NCI-H748 (cell line): ENCODE measurements at regions not wholly inside any gene's neighbourhood (a gene's known extent, or its start where the extent isn't known, plus 50 kb on each side); places are given as distances from the start of the nearest gene placed in this dataset.
"Not testable (repeated sequence)": the region's sequence is repeated elsewhere in the genome, so short reads cannot be mapped to it uniquely, and the experiment has no call there.

Experiments
- DNase-seq: peaks from one replicate; lab custom pipeline; 2025; ENCODE audit not compliant: unreplicated experiment; lab: John Stamatoyannopoulos, UW

DNA sequence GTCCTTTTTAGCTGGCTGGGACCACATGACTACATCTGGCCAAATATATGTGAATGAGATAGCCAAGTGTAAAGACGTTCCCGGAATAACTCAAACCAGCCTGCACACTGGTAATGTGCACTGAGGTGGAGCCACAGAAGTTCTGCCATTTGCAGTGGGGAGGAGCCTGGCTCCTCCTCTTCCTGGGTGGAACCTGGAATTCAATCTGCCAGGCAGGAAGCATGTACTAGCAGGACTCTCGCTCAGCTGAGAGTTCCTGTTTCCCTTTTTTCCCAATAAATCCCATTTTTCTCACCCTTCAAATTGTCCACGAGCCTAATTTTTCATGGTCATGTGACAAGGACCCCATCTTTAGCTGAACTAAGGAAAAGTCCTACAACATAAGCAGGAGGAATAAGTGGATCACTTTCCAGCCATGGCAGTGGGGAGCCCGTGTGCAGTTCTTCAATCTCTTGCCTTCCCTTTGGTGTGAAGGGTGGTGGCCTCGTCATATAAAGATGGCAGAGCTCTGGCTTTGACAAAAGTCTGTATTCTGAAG lies 183.2 kb downstream of the UXS1 start:
- DNase-seq: no peak

DNA sequence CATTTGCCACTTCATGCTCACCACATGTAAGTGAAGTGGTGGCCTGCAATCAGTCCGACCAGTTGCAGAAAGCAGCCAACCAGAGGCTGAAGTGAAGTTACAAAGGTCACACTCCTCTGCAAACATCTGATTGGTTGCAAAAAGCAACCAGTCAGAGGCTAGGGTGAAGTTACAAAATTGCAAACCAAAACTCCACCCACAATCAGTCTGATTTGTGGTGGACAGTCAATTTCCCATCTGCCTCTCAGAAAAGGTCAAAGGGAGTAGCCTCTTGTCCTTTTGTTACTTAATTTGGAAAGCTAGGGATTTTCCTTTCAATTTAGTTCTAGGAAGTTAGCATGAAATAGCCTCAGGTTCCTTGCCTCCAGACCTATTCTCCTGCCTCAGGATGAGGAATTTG lies 185.0 kb downstream of the UXS1 start:
- no peak for DNase-seq

DNA sequence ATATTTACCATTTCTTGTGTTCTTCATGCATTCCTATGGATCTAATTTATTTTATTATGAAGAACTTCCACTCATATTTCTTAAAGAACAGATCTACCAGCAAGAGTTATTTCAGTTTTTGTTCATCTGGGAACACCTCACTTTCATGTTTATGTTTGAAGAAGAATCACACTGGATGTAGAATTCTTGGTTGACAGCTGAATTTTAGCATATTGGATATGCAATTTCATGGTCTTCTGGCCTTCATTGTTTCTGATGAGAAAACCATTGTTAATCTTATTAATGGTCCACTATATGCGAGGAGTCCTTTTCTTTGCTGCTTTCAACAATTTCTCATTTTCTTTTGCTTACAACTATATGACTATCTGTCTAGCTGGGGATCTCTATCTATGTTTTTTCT lies 189.2 kb downstream of the UXS1 start:
- no peak for DNase-seq

DNA sequence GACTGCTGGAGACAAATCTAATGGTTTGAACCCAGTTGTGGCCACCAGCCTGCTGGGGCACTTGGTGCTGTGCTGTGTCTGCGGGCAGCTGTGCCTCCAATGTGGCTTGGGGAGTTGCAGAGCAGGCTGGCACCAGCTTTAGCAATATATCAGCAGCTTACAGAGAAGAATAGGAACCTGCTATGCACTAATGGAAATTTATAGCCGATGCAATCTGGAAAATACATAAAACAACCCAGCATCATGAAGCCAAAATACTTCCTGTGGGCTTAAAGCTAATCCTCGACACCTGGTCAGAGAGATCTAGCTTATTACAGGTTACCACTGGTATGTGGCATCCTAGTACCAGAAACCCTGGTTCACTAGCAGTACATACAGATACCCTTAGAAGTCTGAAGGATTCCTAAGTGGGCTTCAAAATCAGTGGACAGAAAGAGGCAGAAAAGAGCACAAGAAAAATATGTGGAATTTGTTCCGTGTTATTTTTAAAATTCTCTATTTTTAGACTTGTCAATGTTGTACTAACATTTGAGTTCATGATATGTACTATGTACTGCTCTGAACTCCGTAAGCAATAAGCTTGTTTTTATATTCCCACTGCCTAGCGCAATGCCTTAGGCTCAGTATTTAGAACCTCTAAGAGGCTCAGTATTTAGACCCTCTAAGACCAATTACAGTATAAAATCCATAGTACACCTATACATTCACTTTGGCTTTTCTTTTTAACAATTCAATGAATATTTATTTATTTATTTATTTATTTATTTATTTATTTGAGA lies 194.7 kb downstream of the UXS1 start:
- DNase-seq: no peak

DNA sequence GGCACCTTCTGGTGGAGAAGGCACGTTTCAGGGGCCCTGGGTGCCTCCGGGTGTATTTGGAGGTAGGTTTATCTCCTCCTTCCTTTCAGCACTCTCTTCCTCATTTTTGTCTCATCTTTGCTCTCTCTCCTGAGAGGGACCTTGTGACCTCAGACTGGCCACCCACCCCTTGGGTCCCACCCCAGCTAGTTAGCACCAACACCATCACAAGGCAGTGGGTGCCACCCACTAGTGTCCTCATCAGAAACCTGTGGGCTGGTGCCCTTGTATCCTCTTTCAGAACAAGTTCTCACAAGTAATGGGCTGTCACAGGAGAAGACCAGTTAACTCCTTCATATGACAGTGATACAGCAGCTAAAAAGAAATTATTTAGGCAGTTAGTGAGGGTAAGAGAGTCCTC lies 196.4 kb downstream of the UXS1 start:
- DNase-seq: no peak

DNA sequence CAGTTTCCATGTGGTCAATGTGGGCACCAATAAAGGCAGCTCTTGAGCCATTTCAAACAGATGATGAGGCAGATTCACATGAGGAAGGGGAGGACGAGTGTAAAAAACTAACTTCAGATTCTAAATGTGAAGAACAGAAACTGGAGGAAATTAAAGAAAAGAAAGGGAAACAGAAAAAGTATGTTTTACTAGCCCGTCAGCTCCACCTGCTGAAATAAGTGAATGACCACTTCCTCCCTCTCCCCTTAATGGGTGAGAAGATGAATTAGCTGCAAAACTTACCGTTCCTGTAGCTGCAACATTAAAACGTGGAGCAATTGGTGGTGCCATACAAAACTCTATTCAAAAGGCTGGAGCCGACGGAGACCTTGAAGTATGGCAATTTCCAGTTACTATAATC lies 203.5 kb downstream of the UXS1 start:
- DNase-seq: peak; percentile 28

DNA sequence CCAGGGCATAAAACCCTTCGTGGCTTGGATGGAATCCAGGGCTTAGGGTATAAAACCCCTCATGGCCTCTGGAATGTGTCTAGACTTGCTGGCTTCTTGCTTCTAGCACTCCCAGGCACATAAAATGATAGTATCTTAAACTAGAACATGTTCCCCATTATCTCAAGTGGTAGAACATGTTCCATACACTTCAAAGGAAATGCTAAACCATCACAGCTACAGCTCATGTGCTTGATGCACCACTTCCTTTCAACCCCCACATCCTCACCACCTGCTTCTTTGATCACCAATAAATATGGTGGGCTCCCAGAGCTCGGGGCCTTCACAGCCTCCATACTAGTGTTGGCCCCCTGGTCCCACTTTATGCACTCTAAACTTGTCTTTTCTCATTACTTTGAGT lies 204.3 kb downstream of the UXS1 start:
- DNase-seq: not testable (repeated sequence)

DNA sequence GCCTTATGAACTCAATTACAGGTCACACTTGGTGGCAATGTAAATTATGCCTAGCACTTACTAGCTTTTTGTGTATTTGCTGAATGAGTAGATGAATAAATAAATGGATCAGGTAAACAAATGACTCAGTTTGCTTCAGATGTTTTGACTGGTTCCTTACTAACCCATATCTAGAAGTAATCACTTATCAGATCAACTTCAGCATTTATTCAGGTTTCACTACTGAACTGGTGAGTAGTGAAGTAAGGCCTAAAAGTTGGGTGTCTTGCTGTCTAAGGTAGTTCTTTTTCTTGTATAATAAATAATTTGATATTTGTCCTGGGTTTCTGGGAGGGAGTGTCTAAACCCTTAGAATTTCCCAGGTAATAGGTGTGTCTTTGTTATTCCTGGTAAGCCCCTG lies 205.0 kb downstream of the UXS1 start:
- no peak for DNase-seq

DNA sequence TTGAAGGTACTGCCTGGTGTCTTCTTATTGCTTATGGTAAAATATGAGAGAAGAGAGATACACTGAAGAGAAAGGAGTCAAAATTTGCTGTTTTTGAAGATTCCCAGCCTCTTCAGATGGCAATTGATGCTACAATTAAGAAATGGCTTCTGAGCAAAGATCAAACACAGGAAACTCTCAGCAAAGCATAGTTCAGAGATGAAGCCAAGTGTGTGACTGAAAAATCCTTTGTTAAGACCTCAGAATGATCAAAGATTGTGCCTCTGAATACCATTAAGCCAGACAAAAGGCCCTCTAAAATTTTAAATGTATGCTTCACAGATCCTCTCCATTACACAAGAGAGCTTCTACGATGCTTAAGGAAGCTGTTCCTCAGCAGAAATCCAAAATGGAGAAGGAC lies 216.3 kb downstream of the UXS1 start:
- no peak for DNase-seq

DNA sequence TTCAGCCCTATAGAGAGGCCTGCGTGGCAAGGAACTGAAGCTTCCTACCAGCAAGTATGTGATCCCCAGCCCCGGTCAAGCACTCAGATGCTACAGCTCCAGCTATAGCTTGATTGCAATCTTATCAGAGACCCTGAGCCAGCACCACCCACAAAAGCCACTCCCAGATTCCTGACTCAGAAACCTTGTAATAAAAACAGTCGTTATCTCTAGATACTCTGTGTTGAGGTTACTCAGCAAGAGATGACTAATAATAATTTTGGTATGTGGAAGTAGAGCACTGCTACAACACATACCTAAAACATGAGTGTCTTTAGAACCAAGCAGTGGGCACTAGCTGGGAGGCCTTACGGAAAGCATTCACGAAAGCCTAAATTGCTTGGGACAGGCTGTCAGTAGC lies 216.9 kb downstream of the UXS1 start:
- no peak for DNase-seq

DNA sequence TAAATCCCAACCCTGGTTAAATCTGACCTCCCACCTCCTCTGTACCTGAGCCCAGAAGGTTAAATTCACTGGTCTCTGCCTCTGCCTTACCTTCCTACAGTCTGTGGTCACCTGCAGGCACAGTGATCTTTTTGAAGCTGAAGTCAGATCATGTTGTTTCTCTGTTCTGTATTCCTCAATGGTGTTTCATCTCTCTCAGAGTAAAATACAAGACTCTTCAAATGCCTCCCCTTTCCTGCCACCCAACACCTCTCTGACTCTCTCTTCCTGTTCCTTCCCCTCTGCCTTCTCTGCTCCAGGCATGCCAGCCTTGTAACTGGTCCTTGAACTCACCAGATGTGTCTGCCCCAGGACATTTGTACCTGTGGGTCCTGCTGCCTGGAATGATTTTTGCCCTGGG lies 219.3 kb downstream of the UXS1 start:
- DNase-seq: no peak

DNA sequence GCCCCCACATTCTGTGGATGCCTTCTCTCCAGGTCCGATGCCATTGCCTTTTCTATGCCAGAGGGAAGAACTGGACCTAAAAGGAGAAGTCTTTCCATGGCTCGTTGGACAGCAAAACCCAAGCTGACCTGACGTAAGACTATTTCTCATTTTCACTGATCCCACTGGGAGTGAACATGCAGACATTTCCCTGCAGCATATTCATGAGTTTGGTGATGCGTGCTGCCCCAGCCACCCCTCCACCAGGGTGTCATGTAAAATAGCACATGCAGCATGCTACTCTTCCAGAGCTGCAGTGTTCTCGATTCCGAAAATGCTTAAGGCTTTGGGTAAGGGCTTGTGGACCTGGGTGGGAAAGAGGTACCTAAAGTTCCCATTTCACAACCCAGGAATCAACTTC lies 221.2 kb downstream of the UXS1 start:
- DNase-seq: no peak

DNA sequence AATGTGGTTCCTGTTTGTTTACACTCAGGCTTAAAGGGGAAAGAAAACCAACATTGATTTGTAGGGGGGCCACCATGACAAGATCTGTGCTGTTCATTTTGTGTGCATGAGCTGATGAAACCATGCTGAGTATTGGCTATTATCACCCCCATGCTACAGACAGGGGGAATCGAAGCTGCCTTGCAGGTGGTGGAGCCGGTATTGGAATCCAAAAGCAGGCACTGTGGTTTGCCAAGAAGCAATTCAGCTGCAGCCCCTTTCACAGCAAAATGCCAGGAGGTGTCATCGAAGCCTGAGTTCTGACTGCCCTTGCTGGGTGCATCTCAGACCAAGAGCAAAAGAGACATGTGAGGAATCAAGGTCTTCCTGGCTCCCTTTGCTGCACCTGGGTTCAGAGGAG lies 221.9 kb downstream of the UXS1 start:
- no peak for DNase-seq

DNA sequence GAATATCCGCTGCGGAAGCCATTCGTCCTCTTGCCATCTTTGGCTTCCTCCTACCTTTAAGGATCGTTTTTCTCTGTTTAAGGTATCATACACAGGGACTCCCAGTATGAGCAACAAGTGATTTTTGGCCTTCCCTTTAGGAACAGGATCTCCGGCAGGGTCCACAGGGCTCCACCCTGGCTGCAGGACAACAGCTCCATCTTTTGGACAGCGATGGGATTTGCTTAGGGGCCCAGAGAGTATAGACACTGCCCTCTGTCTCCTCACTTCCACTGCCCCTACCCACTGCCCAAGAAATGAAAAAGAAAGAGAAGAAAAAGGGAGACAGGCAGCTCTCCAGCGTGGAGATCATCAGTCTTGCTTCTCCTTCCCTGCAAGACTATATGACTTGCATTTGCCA lies 224.5 kb downstream of the UXS1 start:
- DNase-seq: peak; percentile 73

DNA sequence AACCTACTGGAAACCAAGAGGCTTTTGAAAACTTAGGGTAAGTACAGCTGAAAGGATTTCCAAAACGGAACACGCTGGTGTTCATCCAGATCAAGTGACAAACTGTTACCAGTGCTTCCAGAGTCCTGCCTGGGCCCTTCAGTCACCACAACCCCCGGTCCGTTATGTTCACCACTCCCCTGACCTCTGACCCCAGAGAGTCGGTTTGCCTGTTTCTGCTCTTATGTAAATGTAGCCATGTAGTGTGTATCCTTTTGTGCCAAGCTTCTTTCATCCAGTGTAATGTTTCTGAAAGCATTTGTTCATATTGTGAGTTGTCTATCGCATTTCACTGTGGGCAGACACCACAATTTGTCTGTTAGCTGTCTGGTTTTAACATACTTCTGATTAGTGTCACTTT lies 217.5 kb downstream of the NCK2 start:
- DNase-seq: no peak

DNA sequence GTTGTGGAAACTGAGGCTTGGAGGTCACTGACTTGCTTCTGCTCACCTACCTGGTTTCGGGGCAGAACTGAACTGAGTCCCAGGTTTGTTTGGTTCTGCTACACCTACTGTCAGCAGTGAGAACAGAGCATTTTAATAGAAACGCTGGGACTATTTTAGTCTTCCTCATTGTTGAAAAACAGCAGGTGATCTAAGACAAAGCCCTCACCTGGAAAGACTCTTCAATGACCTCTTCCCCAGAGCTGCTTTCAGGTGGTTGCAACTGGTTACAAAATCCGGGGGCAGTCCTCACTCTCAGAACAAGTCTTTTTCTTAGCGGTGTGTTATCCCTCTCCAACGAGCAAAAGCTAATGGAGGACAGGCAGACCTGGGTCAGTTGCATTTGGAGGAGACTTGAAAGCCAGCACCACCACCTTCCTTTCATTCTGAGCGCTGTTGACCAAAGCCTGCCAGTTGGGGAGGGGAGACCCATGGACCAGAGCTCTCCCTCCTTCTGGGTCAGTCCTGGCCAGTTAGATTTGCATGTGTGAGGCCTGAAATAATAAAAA lies 217.0 kb downstream of the NCK2 start:
- DNase-seq: peak; percentile 29

DNA sequence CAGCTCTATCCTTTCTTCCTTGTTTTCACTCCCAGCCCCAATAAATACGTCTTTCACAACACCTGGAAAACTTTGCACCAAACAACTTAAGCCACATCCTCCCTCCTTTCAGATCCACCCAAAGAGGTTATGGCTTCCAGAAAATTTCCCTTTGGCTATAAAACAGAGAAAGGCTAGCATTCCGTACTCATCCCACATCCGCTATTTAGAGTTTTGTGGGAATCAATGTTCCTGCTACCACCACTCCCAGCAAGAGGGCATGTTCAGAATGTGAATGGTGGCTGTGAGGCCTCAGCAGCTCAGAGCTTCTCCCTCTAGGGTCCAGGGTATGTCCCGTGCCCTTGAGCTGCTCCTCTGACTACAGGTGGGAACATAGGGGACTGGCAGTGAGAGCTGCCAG lies 214.6 kb downstream of the NCK2 start:
- DNase-seq: no peak

DNA sequence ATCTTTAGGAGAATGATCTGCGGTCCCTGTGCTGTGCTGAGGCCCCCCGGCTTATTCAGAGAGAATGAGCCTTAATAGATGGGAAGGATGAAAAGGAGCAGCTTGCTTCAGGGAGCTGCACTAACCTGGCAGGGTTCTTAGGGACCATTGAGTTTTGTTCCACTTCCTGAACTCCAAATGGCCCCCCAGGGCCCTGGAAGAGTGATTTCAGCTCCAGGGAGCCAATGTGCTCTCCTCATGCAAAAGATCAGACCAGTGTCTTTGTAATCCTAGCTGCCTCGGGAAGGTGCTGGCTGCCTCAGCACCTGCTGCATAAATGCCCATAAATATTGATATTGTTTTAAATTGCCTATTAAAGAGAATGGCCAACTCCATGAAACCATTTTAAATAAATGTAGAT lies 210.2 kb downstream of the NCK2 start:
- peak; percentile 45 for DNase-seq

DNA sequence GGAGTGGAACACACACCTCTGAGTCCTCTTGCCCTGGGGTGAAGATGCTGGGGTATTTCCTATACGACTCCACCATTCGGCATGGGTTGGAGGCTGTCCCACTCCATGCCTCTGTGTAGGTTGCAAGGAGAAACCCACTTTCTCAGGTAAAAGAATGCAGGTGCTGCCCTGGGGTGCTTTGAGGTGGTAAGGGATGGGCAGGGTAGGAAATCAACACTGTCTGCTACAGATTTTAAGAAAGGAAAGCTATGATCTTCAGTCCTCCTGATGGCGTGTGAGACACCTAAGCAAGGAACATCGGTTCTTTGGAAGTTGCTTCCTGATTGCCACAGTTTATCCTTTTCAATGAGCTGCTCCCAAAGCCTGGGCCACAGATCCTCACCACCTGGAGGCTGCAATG lies 209.2 kb downstream of the NCK2 start:
- no peak for DNase-seq

DNA sequence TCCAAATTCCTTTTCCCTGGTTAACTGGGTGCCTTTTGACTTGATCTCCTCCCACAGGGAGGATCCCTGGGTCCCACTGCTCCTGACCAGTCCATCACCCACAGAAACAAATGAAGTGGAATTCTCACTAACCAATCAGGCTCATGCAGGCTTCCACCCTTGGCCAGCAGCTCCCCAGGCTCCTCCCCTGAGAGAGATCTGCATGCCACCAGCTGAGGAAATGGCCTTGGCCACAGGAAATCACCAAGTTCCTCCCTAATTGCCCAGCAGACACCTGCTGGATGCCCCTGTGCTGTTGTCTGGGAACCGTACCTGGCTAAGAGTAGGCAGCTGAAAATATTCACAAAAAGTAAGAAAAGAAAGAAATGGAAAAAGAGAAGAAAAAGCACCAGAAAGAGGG lies 207.4 kb downstream of the NCK2 start:
- DNase-seq: peak; percentile 7

DNA sequence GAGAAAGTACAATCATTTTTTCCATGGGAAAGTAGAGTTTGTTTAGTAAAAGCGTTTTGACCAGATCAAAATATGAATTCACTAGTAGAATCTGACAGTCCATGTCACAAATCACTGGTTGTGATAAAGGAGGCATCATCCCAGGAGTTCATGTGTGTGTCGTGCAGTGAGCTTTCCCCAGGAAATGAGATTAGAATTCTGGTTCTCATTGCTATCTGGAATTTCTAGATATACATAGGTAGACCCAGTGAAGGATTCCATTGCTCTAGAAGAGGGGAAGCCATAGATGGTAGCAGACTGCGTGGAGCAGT lies 206.6 kb downstream of the NCK2 start:
- no peak for DNase-seq

DNA sequence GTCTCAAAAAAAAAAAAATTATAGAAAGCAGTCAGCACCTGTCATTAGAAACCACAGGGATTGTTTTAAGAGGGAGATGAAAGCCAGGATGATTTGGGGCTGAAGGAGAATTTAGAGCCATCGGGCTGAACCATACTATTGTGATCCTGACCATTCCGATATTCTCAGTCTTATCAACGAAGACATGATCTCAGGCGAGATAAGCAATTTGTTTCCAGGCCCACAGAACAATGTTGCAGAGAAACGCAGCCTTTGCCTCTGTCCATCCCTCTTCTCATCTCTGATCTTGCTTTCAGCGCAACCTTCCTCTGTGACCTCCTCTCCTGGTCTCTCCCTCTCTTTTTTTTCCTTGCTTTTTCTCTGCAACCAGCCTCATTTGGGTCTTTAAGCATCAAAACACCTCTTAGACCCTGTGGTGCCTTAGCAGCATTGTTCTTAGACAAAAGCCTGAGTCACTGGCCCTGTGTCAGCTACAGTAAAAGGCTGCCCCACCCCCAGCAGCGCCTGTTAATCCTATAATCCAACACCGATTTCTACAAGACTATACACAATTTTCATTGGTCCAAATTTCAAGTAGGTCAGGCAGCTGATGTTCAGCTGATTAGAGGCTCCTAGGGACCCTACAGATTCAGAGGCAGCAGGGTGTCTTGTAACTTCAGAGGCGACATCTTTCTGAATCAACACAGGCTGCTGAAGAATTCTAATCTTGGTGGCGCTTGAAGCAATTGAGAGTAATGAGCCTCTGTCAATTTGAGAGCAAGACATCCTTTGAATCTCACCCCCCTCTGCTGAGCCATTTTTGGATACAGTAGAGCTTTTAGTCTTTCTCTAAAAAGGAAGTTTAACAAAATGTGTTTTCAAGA lies 206.0 kb downstream of the NCK2 start:
- DNase-seq: peak; percentile 28
